Thyroid gland (tissue), 4 donors: ENCODE measurements at regions not wholly inside any gene's neighbourhood (a gene's known extent, or its start where the extent isn't known, plus 50 kb on each side); places are given as distances from the start of the nearest gene placed in this dataset.

Experiments
- DNase-seq, 2 donors: peaks; one replicate each; pipeline ENCODE4 v3.0.0-alpha.2; 2019
- H3K27ac ChIP-seq, 3 donors: fragments of 200-600 bp; sonication (generic); 1 replicate in 2 of 3; 2 replicates in 1 of 3; pipeline ENCODE4 v1.5.1; 2016 to 2019; ENCODE audit warnings: mild to moderate bottlenecking in 1 of 3, moderate library complexity in 1 of 3
- H3K27me3 ChIP-seq: fragments of 200-600 bp; sonication (generic); one replicate; pipeline ENCODE4 v1.5.1; 2019
- H3K36me3 ChIP-seq, 2 donors: fragments of 200-600 bp; sonication (generic); one replicate each; pipeline ENCODE4 v1.5.1; 2016 to 2019
- H3K4me1 ChIP-seq, 2 donors: fragments of 200-600 bp; sonication (generic); one replicate each; pipeline ENCODE4 v1.5.1; 2017 to 2019
- H3K4me3 ChIP-seq, 3 donors: fragments of 200-600 bp; sonication (generic); replicated peaks in 1 of 3; 1 replicate in 2 of 3; 2 replicates in 1 of 3; pipeline ENCODE4 v1.5.1; 2016; ENCODE audit warnings: mild to moderate bottlenecking in 1 of 3
- H3K9me3 ChIP-seq: fragments of 200-600 bp; sonication (generic); one replicate; pipeline ENCODE4 v1.5.1; 2017
- CTCF ChIP-seq, 6 experiments: fragments of 200-600 bp in 3 of 6; fragments of 450-650 bp in 3 of 6; sonication (generic) in 3 of 6; IDR thresholded peaks; one replicate each; pipeline ENCODE4 v1.5.1; 2016 to 2019; ENCODE audit warnings: antibody characterized with exemption in 6 of 6, mild to moderate bottlenecking in 2 of 6, inconsistent platforms in 1 of 6, moderate library complexity in 1 of 6
- POLR2A ChIP-seq, 2 donors: fragments of 450-650 bp; IDR thresholded peaks; one replicate each; pipeline ENCODE4 v1.6.1; 2017; ENCODE audit warnings: antibody characterized with exemption in 2 of 2, mild to moderate bottlenecking in 2 of 2, moderate library complexity in 1 of 2
- WGBS, 2 donors: methylation state at CpG; one replicate each; pipeline ENCODE4 v1.1.5; 2017; 5-methylcytosine and 5-hydroxymethylcytosine counted together
- intact Hi-C: fragments of 100-400 bp; cut with DNase I; formaldehyde crosslinking; loops from one replicate; pipeline ENCODE4 v1.15.1; 2023

- intact Hi-C loops: no loop called here
- Histone ChIP-seq H3K27me3 (no peaks in the 10 kb centered on the region), H3K36me3 (no peaks in the 10 kb centered on the region), H3K9me3 (no peaks in the 10 kb centered on the region), H3K4me3 (no peak overlapping the region), H3K4me1 (no peaks in the 10 kb centered on the region), H3K27ac (no peak overlapping the region)
- TF ChIP-seq POLR2A (IDR thresholded peaks at IDR 0.05): no peak
- 51 to 56% methylated on average over 2 of the region's 2 CpGs for WGBS, 2 donors
- no peak for DNase-seq
These were observed 54.5 kb upstream of the PDZD8 start for GRCh38 chr10:117429643-117430265.

- Histone ChIP-seq H3K4me3 (no peak overlapping the region), H3K4me1 (no peaks in the 10 kb centered on the region), H3K27ac (no peak overlapping the region), H3K27me3 (no peaks in the 10 kb centered on the region), H3K36me3 (no peaks in the 10 kb centered on the region), H3K9me3 (no peaks in the 10 kb centered on the region)
- 74 to 79% methylated on average over 4 of the region's 4 CpGs for WGBS, 2 donors
- no peak for DNase-seq
- intact Hi-C loops: no loop called here
- TF ChIP-seq CTCF (IDR thresholded peaks at IDR 0.05) (no peak), POLR2A (IDR thresholded peaks at IDR 0.05) (no peak)
These were observed 52.1 kb upstream of the PDZD8 start for GRCh38 chr10:117427356-117427755.

GRCh38 chr10:117425974-117426566 lies 50.8 kb upstream of the PDZD8 start:
- H3K4me3 ChIP-seq: no peak overlapping the region
- DNase-seq: no peak
- no peaks in the 10 kb centered on the region for H3K36me3 ChIP-seq
- intact Hi-C loops: no loop called here
- H3K27ac ChIP-seq: no peak overlapping the region
- H3K27me3 ChIP-seq: no peaks in the 10 kb centered on the region
- H3K9me3 ChIP-seq: no peaks in the 10 kb centered on the region
- TF ChIP-seq CTCF (IDR thresholded peaks at IDR 0.05): no peak
- no peak for TF ChIP-seq POLR2A (IDR thresholded peaks at IDR 0.05)
- no peaks in the 10 kb centered on the region for H3K4me1 ChIP-seq
- 80 to 83% methylated on average over 5 of the region's 5 CpGs for WGBS, 2 donors

- H3K4me1 ChIP-seq: no peaks in the 10 kb centered on the region
- intact Hi-C loops: no loop called here
- WGBS, 2 donors: 58 to 73% methylated on average over 13 of the region's 13 CpGs
- no peak overlapping the region for H3K4me3 ChIP-seq
- TF ChIP-seq CTCF (IDR thresholded peaks at IDR 0.05): no peak
- no peak for TF ChIP-seq POLR2A (IDR thresholded peaks at IDR 0.05)
- H3K27ac ChIP-seq: no peak overlapping the region
- no peak for DNase-seq
- H3K9me3 ChIP-seq: no peaks in the 10 kb centered on the region
- H3K27me3 ChIP-seq: no peaks in the 10 kb centered on the region
- H3K36me3 ChIP-seq: no peaks in the 10 kb centered on the region
These were observed 49.8 kb upstream of the PDZD8 start for GRCh38 chr10:117424883-117425649.
